Keratinocyte (primary cell): ENCODE measurements at regions not wholly inside any gene's neighbourhood (a gene's known extent, or its start where the extent isn't known, plus 50 kb on each side); places are given as distances from the start of the nearest gene placed in this dataset.

Source experiments
- DNase-seq: peaks from one replicate; pipeline ENCODE4 v3.0.0-alpha.2; 2011; ENCODE audit warnings: low read depth, missing footprints, low spot score
- FAIRE-seq: peaks from 2 replicates; lab custom pipeline; 2011; peaks lifted over from hg19 to GRCh38; lab: Jason Lieb, UNC
- H2AFZ ChIP-seq: 2 replicates; pipeline ENCODE4 v1.6.0; 2012; ENCODE audit warnings: low read length, control low read depth, inconsistent platforms; ENCODE audit not compliant: control insufficient read depth
- H3K27ac ChIP-seq: 2 replicates; pipeline ENCODE4 v1.5.1; 2011; ENCODE audit warnings: low read length; ENCODE audit not compliant: control insufficient read depth, insufficient read depth
- H3K27me3 ChIP-seq: 3 replicates; pipeline ENCODE4 v1.6.0; 2011; ENCODE audit warnings: low read length; ENCODE audit not compliant: control insufficient read depth, insufficient read depth; ENCODE audit errors: extremely low read depth
- H3K36me3 ChIP-seq, 2 experiments: 2 replicates in 1 of 2; 3 replicates in 1 of 2; pipeline ENCODE4 v1.5.1; 2011; ENCODE audit warnings: low read length in 2 of 2, mild to moderate bottlenecking in 1 of 2; ENCODE audit not compliant: control insufficient read depth in 2 of 2, insufficient read depth in 2 of 2; ENCODE audit errors: extremely low read depth in 1 of 2
- H3K4me1 ChIP-seq: 3 replicates; pipeline ENCODE4 v1.5.1; 2011; ENCODE audit warnings: low read length; ENCODE audit not compliant: control insufficient read depth, insufficient read depth; ENCODE audit errors: extremely low read depth
- H3K4me2 ChIP-seq: 3 replicates; pipeline ENCODE4 v1.6.0; 2011; ENCODE audit warnings: low read depth, low read length; ENCODE audit not compliant: control insufficient read depth, insufficient read depth; ENCODE audit errors: extremely low read depth
- H3K4me3 ChIP-seq, 3 experiments: fragments of 200-600 bp in 1 of 3; sonication (generic) in 1 of 3; 2 replicates in 2 of 3; 3 replicates in 1 of 3; pipeline ENCODE4 v1.5.1; 2011 to 2016; ENCODE audit warnings: low read length in 3 of 3, mild to moderate bottlenecking in 3 of 3, control low read depth in 2 of 3, inconsistent platforms in 1 of 3, low read depth in 1 of 3, mixed read lengths in 1 of 3, mixed run types in 1 of 3, moderate library complexity in 1 of 3; ENCODE audit not compliant: control insufficient read depth in 2 of 3, insufficient read depth in 2 of 3; ENCODE audit errors: extremely low read depth in 1 of 3
- H3K79me2 ChIP-seq: 2 replicates; pipeline ENCODE4 v1.6.0; 2012; ENCODE audit warnings: low read length; ENCODE audit not compliant: control insufficient read depth, insufficient read depth
- H3K9ac ChIP-seq: 3 replicates; pipeline ENCODE4 v1.6.0; 2011; ENCODE audit warnings: low read length; ENCODE audit not compliant: control insufficient read depth, insufficient read depth; ENCODE audit errors: extremely low read depth
- H3K9me1 ChIP-seq: 3 replicates; pipeline ENCODE4 v1.6.0; 2011; ENCODE audit warnings: low read length; ENCODE audit not compliant: control insufficient read depth, insufficient read depth; ENCODE audit errors: extremely low read depth
- H3K9me3 ChIP-seq: 2 replicates; pipeline ENCODE4 v1.5.1; 2012; ENCODE audit warnings: low read depth, low read length; ENCODE audit not compliant: control insufficient read depth
- H4K20me1 ChIP-seq: 3 replicates; pipeline ENCODE4 v1.6.0; 2011; ENCODE audit warnings: low read length; ENCODE audit not compliant: control insufficient read depth, insufficient read depth; ENCODE audit errors: extremely low read depth
- EZH2 ChIP-seq: IDR thresholded peaks from one replicate; pipeline ENCODE4 v1.6.1; 2012; ENCODE audit warnings: inconsistent platforms, mild to moderate bottlenecking, low read length, moderate library complexity
- dilution Hi-C: fragments of 300-500 bp; cut with MboI; formaldehyde crosslinking; loops from one replicate; pipeline ENCODE4 v1.7.0; 2020; ENCODE audit warnings: low sequenced_read_pairs; ENCODE audit not compliant: extremely low pct_ligation_motif_present
- TF ChIP-seq, protein P1 (sequence below), 3 experiments: IDR thresholded peaks in 1 of 3; conservative IDR thresholded peaks in 1 of 3; optimal IDR thresholded peaks in 1 of 3; 2 replicates in 2 of 3; 3 replicates in 1 of 3; pipeline versions ENCODE3 to v1.5.1; 2011; ENCODE audit warnings: low read length in 3 of 3, mild to moderate bottlenecking in 3 of 3, moderate library complexity in 2 of 3, control low read depth in 1 of 3, inconsistent platforms in 1 of 3; ENCODE audit not compliant: insufficient read depth in 2 of 3; ENCODE audit errors: extremely low read depth in 1 of 3

DNA sequence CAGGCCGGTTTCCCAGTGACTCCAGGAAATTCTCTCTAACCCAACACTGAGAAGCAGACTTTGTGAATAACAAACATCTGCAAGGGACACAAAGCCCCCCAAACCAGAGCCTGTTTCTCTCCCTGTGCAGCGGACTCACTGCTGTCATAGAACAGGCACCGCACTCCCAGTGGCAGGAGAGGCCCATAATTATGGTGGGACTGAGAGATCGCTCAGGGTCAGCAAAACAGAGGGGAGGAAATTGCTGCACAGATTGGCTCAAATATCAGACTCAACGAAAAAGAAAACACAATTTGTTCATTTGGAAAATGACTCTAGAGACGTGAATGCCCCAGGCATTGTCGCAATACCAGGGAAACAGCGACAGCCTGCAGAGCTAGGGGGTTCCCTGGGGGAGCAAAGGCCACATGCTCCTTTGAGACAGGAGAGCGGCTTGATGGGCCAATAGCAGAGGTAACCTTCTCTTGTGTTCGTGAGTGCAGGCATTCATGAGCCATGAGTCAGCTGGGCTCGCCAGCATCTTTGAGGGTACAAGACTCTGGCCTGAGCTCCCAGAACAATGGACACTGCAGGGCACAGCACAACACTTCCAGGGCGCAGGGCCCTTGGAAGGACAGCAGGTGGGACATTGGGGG is 143.3 kb upstream of the KLHL29 start:
- no peaks in the 10 kb centered on the region for H3K79me2 ChIP-seq
- H2AFZ ChIP-seq, result no peak overlapping the region
- TF ChIP-seq, protein P1, sequence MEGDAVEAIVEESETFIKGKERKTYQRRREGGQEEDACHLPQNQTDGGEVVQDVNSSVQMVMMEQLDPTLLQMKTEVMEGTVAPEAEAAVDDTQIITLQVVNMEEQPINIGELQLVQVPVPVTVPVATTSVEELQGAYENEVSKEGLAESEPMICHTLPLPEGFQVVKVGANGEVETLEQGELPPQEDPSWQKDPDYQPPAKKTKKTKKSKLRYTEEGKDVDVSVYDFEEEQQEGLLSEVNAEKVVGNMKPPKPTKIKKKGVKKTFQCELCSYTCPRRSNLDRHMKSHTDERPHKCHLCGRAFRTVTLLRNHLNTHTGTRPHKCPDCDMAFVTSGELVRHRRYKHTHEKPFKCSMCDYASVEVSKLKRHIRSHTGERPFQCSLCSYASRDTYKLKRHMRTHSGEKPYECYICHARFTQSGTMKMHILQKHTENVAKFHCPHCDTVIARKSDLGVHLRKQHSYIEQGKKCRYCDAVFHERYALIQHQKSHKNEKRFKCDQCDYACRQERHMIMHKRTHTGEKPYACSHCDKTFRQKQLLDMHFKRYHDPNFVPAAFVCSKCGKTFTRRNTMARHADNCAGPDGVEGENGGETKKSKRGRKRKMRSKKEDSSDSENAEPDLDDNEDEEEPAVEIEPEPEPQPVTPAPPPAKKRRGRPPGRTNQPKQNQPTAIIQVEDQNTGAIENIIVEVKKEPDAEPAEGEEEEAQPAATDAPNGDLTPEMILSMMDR (optimal IDR thresholded peaks at IDR 0.05 in 1 of 3, IDR thresholded peaks at IDR 0.05 in 1 of 3, conservative IDR thresholded peaks at IDR 0.05 in 1 of 3; ENCODE audit: extremely low read depth in 1 of 3, insufficient read depth in 2 of 3, low read length in 3 of 3), result no peak
- TF ChIP-seq EZH2, result no peak
- no peak overlapping the region for H3K9ac ChIP-seq
- FAIRE-seq, result no peak
- H3K4me1 ChIP-seq, result no peaks in the 10 kb centered on the region
- H3K9me1 ChIP-seq, result no peaks in the 10 kb centered on the region
- no peaks in the 10 kb centered on the region for H4K20me1 ChIP-seq
- DNase-seq, result no peak
- no peaks in the 10 kb centered on the region for H3K36me3 ChIP-seq
- H3K4me2 ChIP-seq, result no peak overlapping the region
- H3K4me3 ChIP-seq, result no peak overlapping the region
- no peaks in the 10 kb centered on the region for H3K9me3 ChIP-seq
- dilution Hi-C loops, result no loop called here
- no peak overlapping the region for H3K27ac ChIP-seq
- no peaks in the 10 kb centered on the region for H3K27me3 ChIP-seq

GRCh38 chr2:23243073-23243659 is 141.8 kb upstream of the KLHL29 start:
- no peak overlapping the region for H2AFZ ChIP-seq
- H3K9me3 ChIP-seq, result no peaks in the 10 kb centered on the region
- FAIRE-seq, result no peak
- DNase-seq, result no peak
- no peak for TF ChIP-seq EZH2
- TF ChIP-seq, protein P1 (optimal IDR thresholded peaks at IDR 0.05 in 1 of 3, IDR thresholded peaks at IDR 0.05 in 1 of 3, conservative IDR thresholded peaks at IDR 0.05 in 1 of 3; ENCODE audit: extremely low read depth in 1 of 3, insufficient read depth in 2 of 3, low read length in 3 of 3), result no peak
- H3K27me3 ChIP-seq, result no peaks in the 10 kb centered on the region
- H4K20me1 ChIP-seq, result no peaks in the 10 kb centered on the region
- dilution Hi-C loops, result no loop called here
- no peak overlapping the region for H3K9ac ChIP-seq
- no peaks in the 10 kb centered on the region for H3K9me1 ChIP-seq
- no peaks in the 10 kb centered on the region for H3K36me3 ChIP-seq
- no peak overlapping the region for H3K27ac ChIP-seq
- no peak overlapping the region for H3K4me2 ChIP-seq
- no peak overlapping the region for H3K4me3 ChIP-seq
- no peaks in the 10 kb centered on the region for H3K79me2 ChIP-seq
- H3K4me1 ChIP-seq, result no peaks in the 10 kb centered on the region
